ENCODE measurements at regions not wholly inside any gene's neighbourhood (a gene's known extent, or its start where the extent isn't known, plus 50 kb on each side); places are given as distances from the start of the nearest gene placed in this dataset.

- no peak overlapping the region for H3K4me3 ChIP-seq (replicated peaks in 1 of 2; ENCODE audit: low read depth in 2 of 2, low read length in 2 of 2)
- no peak for TF ChIP-seq CTCF (IDR thresholded peaks at IDR 0.05; ENCODE audit: low read depth, low read length)
- DNase-seq (ENCODE audit: low read depth in 2 of 2) = peak in 1 of 2 donors; percentile 68
These were observed 54.8 kb upstream of the CPEB4 start for GRCh38 chr5:173833196-173833985.

GRCh38 chr5:173834071-173834771 is 53.9 kb upstream of the CPEB4 start:
- no peak overlapping the region for H3K4me3 ChIP-seq (replicated peaks in 1 of 2; ENCODE audit: low read depth in 2 of 2, low read length in 2 of 2)
- no peak for DNase-seq (ENCODE audit: low read depth in 2 of 2)
- no peak for TF ChIP-seq CTCF (IDR thresholded peaks at IDR 0.05; ENCODE audit: low read depth, low read length)

- H3K4me3 ChIP-seq (replicated peaks in 1 of 2; ENCODE audit: low read depth in 2 of 2, low read length in 2 of 2) = no peak overlapping the region
- no peak for TF ChIP-seq CTCF (IDR thresholded peaks at IDR 0.05; ENCODE audit: low read depth, low read length)
- no peak for DNase-seq (ENCODE audit: low read depth in 2 of 2)
These were observed 53.0 kb upstream of the CPEB4 start for GRCh38 chr5:173835131-173835530.

- TF ChIP-seq CTCF (IDR thresholded peaks at IDR 0.05; ENCODE audit: low read depth, low read length) = no peak
- DNase-seq (ENCODE audit: low read depth in 2 of 2) = no peak
- H3K4me3 ChIP-seq (replicated peaks in 1 of 2; ENCODE audit: low read depth in 2 of 2, low read length in 2 of 2) = no peak overlapping the region
These were observed 52.5 kb upstream of the CPEB4 start for GRCh38 chr5:173835661-173836060.

- no peak for TF ChIP-seq CTCF (IDR thresholded peaks at IDR 0.05; ENCODE audit: low read depth, low read length)
- no peak overlapping the region for H3K4me3 ChIP-seq (replicated peaks in 1 of 2; ENCODE audit: low read depth in 2 of 2, low read length in 2 of 2)
These were observed 50.5 kb upstream of the CPEB4 start for GRCh38 chr5:173837654-173838053.

More at GRCh38 chr5:173837654-173838053, 50.5 kb upstream of the CPEB4 start:
- DNase-seq (ENCODE audit: low read depth in 2 of 2) = no peak
